Epithelial cell of prostate (primary cell): ENCODE measurements at regions not wholly inside any gene's neighbourhood (a gene's known extent, or its start where the extent isn't known, plus 50 kb on each side); places are given as distances from the start of the nearest gene placed in this dataset.
A peak's percentile ranks its signal among the peaks of the same experiment; 100 is the strongest.
"Not testable (repeated sequence)": the region's sequence is repeated elsewhere in the genome, so short reads cannot be mapped to it uniquely, and the experiment has no call there.

Experiments
- DNase-seq: peaks from one replicate; pipeline ENCODE4 v3.0.0-alpha.2; 2011; ENCODE audit warnings: low read depth, low spot score
- H3K27ac ChIP-seq: fragments of 450-650 bp; 2 replicates; pipeline ENCODE4 v1.5.1; 2017; ENCODE audit warnings: mild to moderate bottlenecking

DNA sequence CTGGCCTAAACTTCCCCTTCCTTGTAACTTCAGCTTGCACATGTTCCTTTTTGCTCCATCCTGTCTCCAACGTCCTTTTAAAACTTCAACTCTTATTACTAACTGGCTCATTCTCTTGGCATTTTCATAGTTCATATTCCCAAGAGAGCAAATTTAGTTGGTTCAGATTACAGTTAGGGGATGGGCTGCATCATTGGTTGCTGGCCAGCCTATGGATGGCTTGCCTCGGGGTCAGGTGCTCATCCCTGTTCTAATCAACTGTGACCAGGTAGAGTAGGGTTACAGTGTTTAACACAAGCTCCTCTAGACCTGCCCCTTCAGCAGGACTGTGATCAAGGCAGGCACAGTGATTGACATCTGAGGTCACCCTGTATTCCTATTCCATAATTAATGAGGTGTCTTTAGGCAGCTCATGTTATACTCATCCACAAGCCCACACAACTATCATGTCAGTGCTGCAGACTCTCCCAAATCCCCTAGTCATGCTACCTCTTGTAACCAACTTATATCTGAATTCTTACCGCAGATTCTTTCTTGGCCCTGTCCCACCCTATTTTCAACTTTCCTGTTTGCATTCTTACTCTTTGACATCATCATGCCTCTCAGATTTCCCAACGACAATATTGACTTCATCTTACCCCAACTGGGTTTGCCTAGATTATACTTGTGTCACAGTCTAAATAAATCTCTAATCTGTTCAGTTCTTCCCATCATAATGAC lies 293.3 kb downstream of the MTX2 start:
- peak overlapping the region; percentile 54 for H3K27ac ChIP-seq
- no peak for DNase-seq

DNA sequence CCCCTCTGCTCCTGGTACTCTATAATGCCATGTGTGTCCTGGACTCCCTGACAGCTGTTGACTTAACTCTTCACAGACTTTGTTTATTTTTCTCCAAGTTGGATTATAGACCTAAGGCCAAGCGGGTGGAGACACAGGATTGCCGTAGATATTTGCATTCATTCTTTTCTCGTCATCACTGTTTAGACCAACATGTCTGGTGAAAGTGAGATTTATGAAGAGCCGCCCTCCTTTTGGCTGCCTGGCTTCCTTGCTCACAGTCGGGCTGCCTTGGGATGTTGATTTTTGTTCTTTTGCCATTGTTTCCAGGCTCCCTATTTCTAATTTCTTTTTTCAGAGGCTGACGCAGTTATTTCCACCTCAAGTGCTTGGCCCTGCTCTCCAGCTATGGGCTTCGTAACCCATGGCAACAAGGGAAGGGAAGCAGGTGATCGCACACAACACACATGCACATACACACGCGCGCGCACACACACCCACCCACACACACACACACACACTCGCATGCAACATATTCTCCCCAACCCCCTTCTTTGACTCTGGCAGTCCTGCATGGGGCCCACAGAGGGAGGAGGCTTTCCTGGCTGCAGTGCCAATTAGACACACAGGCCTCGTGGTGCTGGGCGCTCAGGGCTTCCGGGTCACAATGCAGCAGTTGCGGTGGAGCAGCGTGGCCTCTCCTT lies 296.5 kb downstream of the MTX2 start:
- no peak for DNase-seq

DNA sequence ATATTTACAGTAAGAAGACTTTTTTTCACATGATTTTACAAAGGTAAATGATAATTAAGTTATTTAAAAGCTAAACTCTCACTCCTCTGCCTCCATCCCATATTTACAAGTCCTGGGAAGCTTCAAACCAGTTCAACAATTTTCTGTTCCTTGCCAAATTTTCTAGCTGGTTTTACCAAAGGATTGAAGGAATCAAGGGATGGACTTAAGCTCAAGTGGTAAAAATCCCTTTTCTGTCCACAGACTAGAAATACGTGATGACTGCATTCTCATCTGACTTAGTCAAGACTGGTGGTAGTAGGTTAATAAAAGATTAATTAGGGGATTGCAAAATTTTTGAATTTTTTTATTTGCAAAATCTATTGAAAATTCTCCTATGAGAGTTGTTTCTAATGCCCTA lies 297.3 kb downstream of the MTX2 start:
- no peak for DNase-seq
- no peak overlapping the region for H3K27ac ChIP-seq

More for the DNA sequence above, 296.5 kb downstream of the MTX2 start:
- H3K27ac ChIP-seq, result no peak overlapping the region

DNA sequence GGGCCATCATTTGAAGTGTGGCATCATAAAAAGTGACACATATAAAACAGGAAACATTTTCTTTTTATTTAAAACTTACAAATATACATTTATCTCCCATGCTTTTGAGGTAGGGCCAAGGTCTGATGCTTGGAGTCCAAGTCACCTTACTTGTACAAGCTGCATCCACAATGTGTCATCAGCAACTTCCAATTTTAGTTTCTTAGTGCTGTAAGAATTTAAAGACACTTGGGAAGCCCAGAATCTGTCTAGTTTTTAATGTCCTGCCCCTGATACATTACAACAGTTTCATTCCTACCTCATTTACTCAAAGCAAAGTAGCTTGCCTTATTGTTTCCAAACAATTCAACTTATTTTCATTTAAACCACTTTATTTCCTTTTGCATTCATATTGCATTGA lies 297.7 kb downstream of the MTX2 start:
- no peak for DNase-seq
- no peak overlapping the region for H3K27ac ChIP-seq

GRCh38 chr2:176567361-176567760 lies 298.1 kb downstream of the MTX2 start:
- DNase-seq, result no peak
- H3K27ac ChIP-seq, result no peak overlapping the region

DNA sequence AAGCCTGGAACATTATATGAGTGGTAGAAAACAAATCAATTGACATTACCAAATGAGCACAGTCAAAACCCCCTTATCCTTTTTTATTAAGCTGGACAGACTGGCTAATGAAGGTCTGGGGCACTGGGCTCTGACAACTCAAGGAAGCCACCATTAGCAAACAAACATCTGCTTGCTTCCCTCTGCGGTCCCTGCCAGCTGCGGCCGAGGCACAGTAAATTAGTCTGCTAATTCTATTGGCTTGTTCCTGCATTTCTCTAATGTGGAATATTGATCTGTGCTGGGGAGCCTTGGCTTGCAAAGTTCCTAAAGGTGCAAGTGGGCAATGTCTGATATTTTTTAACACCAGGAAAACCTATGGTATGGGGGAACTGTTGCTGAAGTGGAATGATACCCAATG lies 300.3 kb downstream of the MTX2 start:
- DNase-seq, result no peak
- H3K27ac ChIP-seq, result no peak overlapping the region

GRCh38 chr2:176573612-176574483 lies 304.6 kb downstream of the MTX2 start:
- no peak overlapping the region for H3K27ac ChIP-seq
- DNase-seq, result no peak

DNA sequence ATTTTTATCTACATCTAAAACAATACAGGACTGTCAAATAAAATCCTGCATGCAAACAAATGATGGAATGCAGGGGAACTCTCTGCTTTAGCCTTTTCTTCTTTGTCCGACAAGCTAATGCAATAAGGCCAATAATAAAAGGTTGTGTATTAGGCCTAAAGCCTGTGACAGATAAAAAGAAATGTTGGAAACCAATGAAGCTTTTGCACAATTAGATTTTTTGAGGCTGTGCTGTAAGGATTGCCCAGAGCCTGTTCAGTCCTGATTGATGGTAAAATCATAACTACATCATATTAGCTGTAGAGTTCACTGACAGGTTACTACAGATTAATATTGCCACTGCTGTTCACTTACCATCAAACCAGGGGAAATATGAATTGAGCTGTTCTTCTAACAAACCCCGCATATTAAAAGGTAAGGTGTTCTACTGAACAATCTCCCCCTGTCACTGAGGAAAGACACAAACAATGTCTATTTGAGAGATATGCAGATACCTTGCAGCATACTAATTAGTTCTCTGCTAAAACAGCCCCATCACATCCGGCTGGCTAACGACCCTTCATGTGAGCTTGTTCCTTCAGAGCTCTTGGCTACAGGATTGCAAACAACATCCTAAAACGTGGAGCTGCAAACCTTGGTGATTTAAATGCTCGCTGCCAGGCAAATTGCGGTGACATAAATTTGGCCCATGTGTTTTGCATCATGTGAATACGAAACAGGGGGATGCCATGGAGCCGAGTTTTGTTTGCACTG lies 305.4 kb downstream of the MTX2 start:
- H3K27ac ChIP-seq, result no peak overlapping the region
- no peak for DNase-seq

DNA sequence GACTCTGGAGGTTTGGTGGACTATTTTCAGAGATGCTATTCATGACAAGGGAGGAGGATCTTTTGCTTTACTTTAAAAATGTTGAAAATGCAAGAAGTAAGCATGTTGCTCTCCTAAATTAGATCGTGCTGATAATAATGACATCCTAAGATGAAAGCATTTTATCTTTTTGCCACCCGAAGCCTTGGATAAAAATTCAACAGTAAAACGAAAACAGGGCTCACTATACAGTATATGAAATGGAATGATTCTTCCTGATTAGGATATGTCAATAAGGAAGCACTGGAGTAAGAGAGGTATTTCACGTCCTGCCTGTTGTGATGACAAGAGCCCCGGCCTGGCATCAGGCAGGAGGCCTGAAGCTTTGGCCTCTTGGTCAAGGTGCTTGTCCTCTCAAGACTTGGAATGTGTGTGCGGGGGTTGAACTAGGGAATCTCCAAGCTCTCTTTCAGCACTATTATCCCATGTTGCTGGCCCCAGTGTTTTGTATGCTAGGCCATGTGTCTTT lies 306.0 kb downstream of the MTX2 start:
- no peak for DNase-seq
- H3K27ac ChIP-seq, result no peak overlapping the region

DNA sequence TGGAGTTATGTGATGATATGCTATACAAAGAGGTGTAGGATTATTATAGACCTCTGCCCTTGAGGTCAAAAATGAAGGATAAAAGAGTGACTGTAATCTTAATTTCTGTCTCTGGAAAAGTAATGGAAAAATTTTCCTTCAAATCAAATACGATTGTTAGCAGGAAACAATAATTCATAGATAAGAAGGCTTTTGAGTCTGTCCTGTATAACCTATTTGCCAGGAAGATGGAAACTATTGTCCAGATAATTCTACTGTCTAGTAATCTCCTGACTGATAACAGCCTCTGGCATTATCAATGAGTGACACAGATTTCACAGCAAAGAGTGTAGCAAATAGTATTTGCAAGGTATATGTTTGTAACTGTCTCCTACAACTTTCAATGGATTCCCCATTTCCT lies 307.8 kb downstream of the MTX2 start:
- no peak for DNase-seq
- no peak overlapping the region for H3K27ac ChIP-seq

GRCh38 chr2:176578292-176578691 lies 309.1 kb downstream of the MTX2 start:
- not testable (repeated sequence) for H3K27ac ChIP-seq, DNase-seq

DNA sequence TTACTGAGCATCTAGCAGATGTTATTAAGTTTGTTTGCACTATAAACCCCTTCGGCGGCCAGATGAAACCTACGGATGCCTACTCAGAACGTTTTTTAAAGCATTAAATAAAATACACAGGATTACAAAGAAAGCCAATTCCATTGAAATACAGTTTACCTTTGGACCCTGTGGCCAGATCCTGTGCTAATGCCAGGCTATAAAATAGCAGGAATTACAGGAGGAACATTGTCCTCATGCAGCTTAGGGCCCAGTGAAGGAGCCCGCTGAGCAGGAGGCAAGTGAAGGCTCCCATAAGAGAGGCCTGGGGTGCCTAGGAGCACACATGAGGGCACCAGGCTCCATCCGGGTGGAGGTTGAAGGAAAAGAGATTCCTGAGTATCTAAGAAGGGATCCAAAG lies 310.4 kb downstream of the MTX2 start:
- no peak overlapping the region for H3K27ac ChIP-seq
- no peak for DNase-seq

GRCh38 chr2:176581557-176582165 lies 312.4 kb downstream of the MTX2 start:
- no peak overlapping the region for H3K27ac ChIP-seq
- no peak for DNase-seq

DNA sequence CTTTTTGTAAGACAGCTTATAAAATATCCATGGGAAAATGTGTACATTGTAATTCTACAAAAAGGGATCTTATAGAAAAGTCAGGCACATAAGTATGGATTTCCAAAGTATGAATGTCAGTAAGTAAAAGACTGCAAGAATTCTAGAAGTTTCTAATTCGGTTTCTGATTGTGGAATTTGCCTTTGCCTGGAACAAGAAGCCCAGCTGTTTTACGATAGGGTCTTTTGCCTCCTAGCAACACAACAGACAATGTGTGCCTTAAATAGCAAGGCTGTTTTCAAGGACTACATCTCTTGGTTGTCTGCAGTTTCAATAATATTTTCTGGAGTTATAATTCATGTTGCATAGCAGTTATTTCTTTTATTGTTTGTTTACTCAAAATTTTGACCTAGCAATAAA lies 312.9 kb downstream of the MTX2 start:
- no peak for DNase-seq
- no peak overlapping the region for H3K27ac ChIP-seq

- H3K27ac ChIP-seq, result peak overlapping the region; percentile 71
- DNase-seq, result peak; percentile 79
These were observed 313.8 kb downstream of the MTX2 start for GRCh38 chr2:176582990-176583481.

- no peak for DNase-seq
- peak overlapping the region; percentile 71 for H3K27ac ChIP-seq
These were observed 314.4 kb downstream of the MTX2 start for GRCh38 chr2:176583607-176584006.

- H3K27ac ChIP-seq, result peak overlapping the region; percentile 71
- no peak for DNase-seq
These were observed 315.1 kb downstream of the MTX2 start for GRCh38 chr2:176584333-176584732.

DNA sequence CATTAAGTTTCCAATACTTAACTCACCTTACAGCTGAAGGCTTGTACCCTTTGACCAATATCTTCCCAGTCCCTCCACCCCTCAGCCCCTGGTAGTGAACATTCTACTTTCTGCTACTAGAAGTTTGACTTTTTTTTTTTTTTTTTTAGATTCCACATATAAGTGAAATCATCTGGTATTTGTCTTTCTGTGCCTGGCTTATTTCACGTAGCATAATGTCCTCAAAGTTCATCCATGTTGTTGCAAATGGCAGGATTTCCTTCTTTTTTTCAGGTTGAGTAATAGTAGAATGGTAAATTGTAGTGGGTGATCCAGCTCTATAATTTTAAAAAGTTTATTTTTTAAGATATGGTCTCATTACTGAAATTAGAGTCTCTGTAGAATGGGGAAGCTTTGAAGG lies 316.0 kb downstream of the MTX2 start:
- DNase-seq, result no peak

DNA sequence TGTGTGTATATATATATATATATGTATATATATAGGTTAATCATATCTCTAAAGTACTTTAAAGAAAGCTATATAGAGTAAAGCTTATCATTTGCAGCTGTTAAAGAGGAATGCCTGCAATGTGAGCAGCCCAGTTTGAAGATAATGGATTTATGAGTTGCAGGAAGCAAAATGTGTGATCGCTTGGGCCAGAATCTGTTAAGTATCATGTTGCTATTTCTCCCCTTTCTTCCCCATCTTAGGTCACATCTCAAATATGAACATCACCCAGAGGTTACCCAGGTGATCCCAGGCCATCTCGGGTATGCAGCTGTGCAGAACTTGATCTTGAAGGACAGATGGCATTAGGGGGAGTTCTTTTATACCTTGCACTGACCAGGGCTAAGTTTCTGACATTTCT lies 316.5 kb downstream of the MTX2 start:
- DNase-seq, result no peak
- H3K27ac ChIP-seq, result no peak overlapping the region

More for the DNA sequence above, 316.0 kb downstream of the MTX2 start:
- no peak overlapping the region for H3K27ac ChIP-seq

GRCh38 chr2:176589287-176589686 lies 320.0 kb downstream of the MTX2 start:
- no peak for DNase-seq
- H3K27ac ChIP-seq, result no peak overlapping the region
